ENCODE measurements at regions not wholly inside any gene's neighbourhood (a gene's known extent, or its start where the extent isn't known, plus 50 kb on each side); places are given as distances from the start of the nearest gene placed in this dataset.
A peak's percentile ranks its signal among the peaks of the same experiment; 100 is the strongest.

DNA sequence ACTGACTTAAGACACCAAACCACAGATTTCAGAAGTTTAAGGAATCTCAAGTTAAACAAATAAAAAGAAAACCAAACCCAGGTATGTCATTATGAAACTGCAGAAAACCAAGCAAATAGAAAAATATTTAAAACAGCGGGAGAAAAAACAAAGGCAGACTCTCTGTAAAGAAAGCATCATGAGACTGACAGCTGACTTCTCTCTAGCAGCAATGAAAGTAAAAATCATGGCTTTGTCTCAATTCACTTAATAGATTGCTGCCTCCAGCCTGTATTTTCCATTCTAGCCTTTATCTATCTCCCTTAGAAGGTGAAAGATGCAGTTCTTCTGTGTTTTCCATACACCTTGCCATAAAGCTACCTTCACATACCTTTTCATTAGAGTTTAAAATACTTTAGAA lies 131.1 kb upstream of the IPO5 start:
- TF ChIP-seq, protein P1, sequence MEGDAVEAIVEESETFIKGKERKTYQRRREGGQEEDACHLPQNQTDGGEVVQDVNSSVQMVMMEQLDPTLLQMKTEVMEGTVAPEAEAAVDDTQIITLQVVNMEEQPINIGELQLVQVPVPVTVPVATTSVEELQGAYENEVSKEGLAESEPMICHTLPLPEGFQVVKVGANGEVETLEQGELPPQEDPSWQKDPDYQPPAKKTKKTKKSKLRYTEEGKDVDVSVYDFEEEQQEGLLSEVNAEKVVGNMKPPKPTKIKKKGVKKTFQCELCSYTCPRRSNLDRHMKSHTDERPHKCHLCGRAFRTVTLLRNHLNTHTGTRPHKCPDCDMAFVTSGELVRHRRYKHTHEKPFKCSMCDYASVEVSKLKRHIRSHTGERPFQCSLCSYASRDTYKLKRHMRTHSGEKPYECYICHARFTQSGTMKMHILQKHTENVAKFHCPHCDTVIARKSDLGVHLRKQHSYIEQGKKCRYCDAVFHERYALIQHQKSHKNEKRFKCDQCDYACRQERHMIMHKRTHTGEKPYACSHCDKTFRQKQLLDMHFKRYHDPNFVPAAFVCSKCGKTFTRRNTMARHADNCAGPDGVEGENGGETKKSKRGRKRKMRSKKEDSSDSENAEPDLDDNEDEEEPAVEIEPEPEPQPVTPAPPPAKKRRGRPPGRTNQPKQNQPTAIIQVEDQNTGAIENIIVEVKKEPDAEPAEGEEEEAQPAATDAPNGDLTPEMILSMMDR (conservative IDR thresholded peaks at IDR 0.05; ENCODE audit: low read depth, low read length) = no peak
- no peak overlapping the region for H3K4me3 ChIP-seq (ENCODE audit: low read length)
- no peak for DNase-seq (ENCODE audit: low read depth)

DNA sequence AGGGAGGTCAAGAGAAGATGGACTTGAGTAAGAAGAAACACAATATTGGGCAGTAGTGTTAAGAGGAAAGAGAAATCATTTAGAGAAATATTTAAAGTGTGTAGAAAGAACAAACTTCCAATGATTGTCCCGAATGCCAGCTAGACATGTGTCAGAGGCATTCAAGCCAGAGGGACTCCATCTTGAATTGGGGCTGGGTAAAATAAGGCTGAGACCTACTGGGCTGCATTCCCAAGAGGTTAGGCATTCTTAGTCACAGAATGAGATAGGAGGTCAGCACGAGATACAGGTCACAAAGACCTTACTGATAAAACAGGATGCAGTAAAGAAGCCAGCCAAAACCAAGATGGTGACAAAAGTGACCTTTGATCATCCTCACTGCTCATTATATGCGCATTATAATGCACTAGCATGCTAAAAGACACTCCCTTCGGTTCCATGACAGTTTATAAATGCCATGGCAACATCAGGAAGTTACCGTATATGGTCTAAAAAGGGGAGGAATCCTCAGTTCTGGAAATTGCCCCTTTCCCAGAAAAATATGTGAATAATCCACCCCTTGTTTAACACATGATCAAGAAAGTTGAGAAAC lies 127.0 kb upstream of the IPO5 start:
- H3K4me3 ChIP-seq (ENCODE audit: low read length) = no peak overlapping the region
- TF ChIP-seq, protein P1 (conservative IDR thresholded peaks at IDR 0.05; ENCODE audit: low read depth, low read length) = no peak
- no peak for DNase-seq (ENCODE audit: low read depth)

DNA sequence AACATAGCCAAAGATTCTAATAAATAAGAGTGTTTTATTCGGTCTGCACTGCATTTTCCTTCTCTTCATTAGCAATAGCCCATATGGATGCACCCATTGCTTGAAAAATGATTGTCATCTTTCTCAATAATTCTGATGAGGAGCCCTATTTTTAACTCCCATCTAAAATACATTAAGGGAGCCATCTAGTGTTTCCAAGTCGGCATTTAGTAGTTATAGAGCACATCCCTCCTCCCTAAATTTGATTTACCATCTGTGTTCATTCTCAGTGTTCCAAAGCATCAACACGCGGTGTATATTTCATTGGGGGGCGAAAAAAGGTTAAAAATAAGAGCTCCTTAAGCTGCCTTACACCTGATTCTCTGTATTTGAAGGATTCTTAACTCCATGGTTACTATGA lies 119.2 kb upstream of the IPO5 start:
- no peak for DNase-seq (ENCODE audit: low read depth)
- TF ChIP-seq, protein P1 (conservative IDR thresholded peaks at IDR 0.05; ENCODE audit: low read depth, low read length) = no peak
- no peak overlapping the region for H3K4me3 ChIP-seq (ENCODE audit: low read length)

DNA sequence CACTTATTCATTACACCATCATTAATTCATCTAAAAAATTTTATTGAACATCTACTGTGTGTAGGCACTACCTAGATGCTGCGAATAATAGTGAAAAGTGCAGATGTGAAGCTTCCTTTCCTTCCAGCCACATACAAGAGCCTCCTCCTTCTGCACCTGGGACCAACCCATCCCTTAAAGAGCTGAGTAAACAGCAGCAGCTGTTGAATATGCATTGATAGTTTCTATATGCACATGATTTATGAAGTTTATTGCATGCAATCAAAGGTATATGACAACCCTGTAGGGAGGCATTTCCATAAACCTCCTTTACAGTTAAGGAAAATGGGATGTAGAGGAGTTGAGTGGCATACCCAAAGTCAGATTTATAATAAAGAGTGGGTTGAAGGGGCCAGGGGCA lies 110.3 kb upstream of the IPO5 start:
- TF ChIP-seq, protein P1 (conservative IDR thresholded peaks at IDR 0.05; ENCODE audit: low read depth, low read length) = no peak
- DNase-seq (ENCODE audit: low read depth) = no peak
- H3K4me3 ChIP-seq (ENCODE audit: low read length) = no peak overlapping the region

DNA sequence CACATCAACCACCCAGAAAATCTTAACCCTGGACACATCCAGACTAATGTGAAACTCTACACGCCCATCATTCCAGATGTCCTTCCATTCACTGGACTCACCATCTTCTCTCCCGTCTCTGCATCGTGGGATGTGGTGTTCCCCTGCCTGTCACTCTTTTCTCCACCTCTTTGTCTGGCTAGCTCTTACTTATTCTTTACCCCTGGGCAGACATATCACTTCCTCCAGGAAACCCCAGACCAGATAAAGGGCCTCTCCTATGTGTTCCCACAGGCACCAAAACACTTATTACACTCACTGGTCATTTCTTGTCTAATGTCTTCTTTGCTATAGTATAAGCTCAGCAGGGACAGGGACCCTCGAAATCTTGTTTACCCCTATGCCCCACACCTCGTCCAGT lies 109.3 kb upstream of the IPO5 start:
- TF ChIP-seq, protein P1 (conservative IDR thresholded peaks at IDR 0.05; ENCODE audit: low read depth, low read length) = no peak
- no peak for DNase-seq (ENCODE audit: low read depth)
- H3K4me3 ChIP-seq (ENCODE audit: low read length) = no peak overlapping the region

DNA sequence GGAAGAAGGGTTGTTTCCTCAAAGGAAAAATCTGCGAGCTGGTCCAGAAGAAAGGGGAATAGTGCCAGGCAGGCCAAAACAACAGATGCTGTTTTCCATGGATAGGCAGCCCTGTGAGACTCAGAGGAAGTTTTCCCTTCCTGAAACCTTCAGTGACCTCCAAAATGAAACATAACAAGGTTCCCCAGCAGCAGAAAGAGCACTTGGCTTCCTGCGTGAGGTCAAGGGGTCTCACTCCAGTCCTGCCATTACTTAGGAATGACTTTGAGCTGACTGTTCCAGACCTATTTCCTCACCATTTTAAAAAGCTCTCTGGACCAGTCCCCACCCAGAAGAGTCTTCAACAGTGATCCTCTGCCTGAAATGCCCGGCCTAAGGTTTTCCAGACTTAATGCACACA lies 104.6 kb upstream of the IPO5 start:
- no peak for DNase-seq (ENCODE audit: low read depth)
- no peak overlapping the region for H3K4me3 ChIP-seq (ENCODE audit: low read length)
- TF ChIP-seq, protein P1 (conservative IDR thresholded peaks at IDR 0.05; ENCODE audit: low read depth, low read length) = no peak

DNA sequence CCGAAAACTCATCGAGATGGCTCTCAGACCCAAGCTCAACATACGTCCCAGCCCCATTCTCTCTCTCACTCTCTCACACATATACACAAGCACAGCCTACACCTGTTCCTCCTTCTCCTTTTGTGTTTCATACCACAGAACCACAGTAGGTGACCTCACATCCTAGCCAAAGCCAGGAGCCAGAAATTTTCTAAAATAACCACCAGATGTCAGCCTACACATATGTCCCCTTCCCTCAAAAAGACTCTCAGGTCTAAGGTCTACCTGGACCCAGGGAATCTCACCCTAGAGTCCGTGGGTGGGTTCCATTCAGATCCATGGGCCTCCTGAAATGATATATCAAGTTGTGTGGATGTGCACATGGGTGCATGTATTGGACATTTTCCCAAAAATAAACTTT lies 104.2 kb upstream of the IPO5 start:
- no peak overlapping the region for H3K4me3 ChIP-seq (ENCODE audit: low read length)
- TF ChIP-seq, protein P1 (conservative IDR thresholded peaks at IDR 0.05; ENCODE audit: low read depth, low read length) = peak; percentile 53
- peak; percentile 7 for DNase-seq (ENCODE audit: low read depth)

Measured in retinal pigment epithelial cell (primary cell).